Endothelial cell of umbilical vein (primary cell): ENCODE measurements at regions not wholly inside any gene's neighbourhood (a gene's known extent, or its start where the extent isn't known, plus 50 kb on each side); places are given as distances from the start of the nearest gene placed in this dataset.
"Not testable (repeated sequence)": the region's sequence is repeated elsewhere in the genome, so short reads cannot be mapped to it uniquely, and the experiment has no call there.

Experiments
- CTCF ChIP-seq, 2 donors: IDR thresholded peaks; 1 replicate in 1 of 2; 2 replicates in 1 of 2; pipeline ENCODE4 v1.5.1; 2011; ENCODE audit warnings: low read length in 2 of 2, mild to moderate bottlenecking in 2 of 2, moderate library complexity in 2 of 2, control low read depth in 1 of 2, inconsistent platforms in 1 of 2, low read depth in 1 of 2; ENCODE audit not compliant: insufficient read depth in 1 of 2; ENCODE audit errors: extremely low read depth in 1 of 2
- EZH2 ChIP-seq: IDR thresholded peaks from 2 replicates; pipeline ENCODE4 v1.6.1; 2012; ENCODE audit warnings: borderline replicate concordance, low read depth, mild to moderate bottlenecking, moderate library complexity, low read length, inconsistent platforms; ENCODE audit not compliant: severe bottlenecking
- FOS ChIP-seq: IDR thresholded peaks from 2 replicates; pipeline ENCODE4 v1.6.1; 2011; ENCODE audit warnings: mild to moderate bottlenecking, low read length, moderate library complexity, borderline replicate concordance; ENCODE audit not compliant: insufficient read depth
- MAX ChIP-seq: IDR thresholded peaks from 2 replicates; pipeline ENCODE4 v1.6.1; 2011; ENCODE audit not compliant: insufficient read depth, insufficient read length
- MYC ChIP-seq: IDR thresholded peaks from one replicate; pipeline ENCODE4 v1.6.1; 2011; ENCODE audit warnings: mild to moderate bottlenecking, low read depth, low read length
- POLR2A ChIP-seq: IDR thresholded peaks from 2 replicates; pipeline ENCODE4 v1.6.1; 2012; ENCODE audit warnings: low read depth, mild to moderate bottlenecking, control low read depth, low read length
- POLR2AphosphoS5 ChIP-seq: IDR thresholded peaks from 2 replicates; pipeline ENCODE4 v1.6.1; 2012; ENCODE audit warnings: low read depth, mild to moderate bottlenecking, control low read depth, low read length, moderate library complexity; ENCODE audit not compliant: insufficient read depth

- TF ChIP-seq CTCF (IDR thresholded peaks at IDR 0.05; ENCODE audit: extremely low read depth in 1 of 2, insufficient read depth in 1 of 2, low read depth in 1 of 2, low read length in 2 of 2); POLR2A; EZH2; POLR2AphosphoS5; FOS; MYC; MAX: not testable (repeated sequence)
Measured at GRCh38 chr1:215323992-215324391, 241.5 kb downstream of the KCNK2 start.
